ENCODE measurements at regions not wholly inside any gene's neighbourhood (a gene's known extent, or its start where the extent isn't known, plus 50 kb on each side); places are given as distances from the start of the nearest gene placed in this dataset.

DNA sequence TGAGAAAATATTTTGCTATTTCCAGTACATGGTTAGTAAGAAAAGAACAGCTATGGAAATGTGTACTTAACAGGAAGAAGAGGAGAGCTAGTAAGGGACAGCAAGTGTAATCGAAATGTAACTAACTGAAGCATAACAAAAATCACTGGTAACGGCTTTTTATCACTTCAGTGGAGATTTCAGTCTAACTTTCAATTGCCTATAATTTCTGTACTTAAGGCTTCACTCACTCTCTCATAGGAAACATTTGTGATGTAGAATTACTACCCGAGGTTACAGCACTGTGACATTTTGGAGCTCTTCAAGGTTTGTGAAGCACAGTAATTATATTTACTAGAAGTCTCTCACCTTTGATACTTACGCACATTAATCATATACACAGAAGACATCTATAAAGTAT is 1119.1 kb downstream of the AMY1C start:
- Histone ChIP-seq H3K4me1 (no peaks in the 10 kb centered on the region), H3K27me3 (no peaks in the 10 kb centered on the region), H3K27ac (no peak overlapping the region), H3K9me3 (no peaks in the 10 kb centered on the region), H3K36me3 (ENCODE audit: low read depth, missing control alignments) (no peaks in the 10 kb centered on the region), H3K4me3 (no peak overlapping the region)
- 65 to 71% methylated on average over 4 of the region's 4 CpGs for WGBS, 2 donors
- TF ChIP-seq POLR2A (IDR thresholded peaks at IDR 0.05) = no peak
- TF ChIP-seq, protein P1, sequence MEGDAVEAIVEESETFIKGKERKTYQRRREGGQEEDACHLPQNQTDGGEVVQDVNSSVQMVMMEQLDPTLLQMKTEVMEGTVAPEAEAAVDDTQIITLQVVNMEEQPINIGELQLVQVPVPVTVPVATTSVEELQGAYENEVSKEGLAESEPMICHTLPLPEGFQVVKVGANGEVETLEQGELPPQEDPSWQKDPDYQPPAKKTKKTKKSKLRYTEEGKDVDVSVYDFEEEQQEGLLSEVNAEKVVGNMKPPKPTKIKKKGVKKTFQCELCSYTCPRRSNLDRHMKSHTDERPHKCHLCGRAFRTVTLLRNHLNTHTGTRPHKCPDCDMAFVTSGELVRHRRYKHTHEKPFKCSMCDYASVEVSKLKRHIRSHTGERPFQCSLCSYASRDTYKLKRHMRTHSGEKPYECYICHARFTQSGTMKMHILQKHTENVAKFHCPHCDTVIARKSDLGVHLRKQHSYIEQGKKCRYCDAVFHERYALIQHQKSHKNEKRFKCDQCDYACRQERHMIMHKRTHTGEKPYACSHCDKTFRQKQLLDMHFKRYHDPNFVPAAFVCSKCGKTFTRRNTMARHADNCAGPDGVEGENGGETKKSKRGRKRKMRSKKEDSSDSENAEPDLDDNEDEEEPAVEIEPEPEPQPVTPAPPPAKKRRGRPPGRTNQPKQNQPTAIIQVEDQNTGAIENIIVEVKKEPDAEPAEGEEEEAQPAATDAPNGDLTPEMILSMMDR (IDR thresholded peaks at IDR 0.05) = no peak
- DNase-seq = no peak
- intact Hi-C loops (cut with DNase I; ENCODE audit: low total_unique reads) = no loop called here

DNA sequence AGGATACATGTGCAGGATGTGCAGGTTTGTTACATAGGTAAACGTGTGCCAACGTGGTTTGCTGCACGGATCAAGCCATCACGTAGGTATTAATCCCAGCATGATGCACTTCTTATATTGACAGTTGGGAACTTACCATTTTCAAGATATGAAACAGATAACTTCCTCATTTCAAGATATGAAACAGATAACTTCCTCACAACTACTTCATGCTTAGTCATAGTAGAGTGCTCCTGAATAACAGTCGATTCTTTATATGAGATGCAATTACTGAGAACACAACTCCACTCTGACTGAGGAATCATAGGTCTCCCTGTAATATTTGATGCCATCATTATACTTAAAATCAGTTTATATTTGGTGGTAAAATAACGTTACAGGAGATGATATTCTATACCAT is 1124.3 kb downstream of the AMY1C start:
- Histone ChIP-seq H3K36me3 (ENCODE audit: low read depth, missing control alignments) (no peaks in the 10 kb centered on the region), H3K4me1 (no peaks in the 10 kb centered on the region), H3K27ac (no peak overlapping the region), H3K4me3 (no peak overlapping the region), H3K9me3 (no peaks in the 10 kb centered on the region), H3K27me3 (no peaks in the 10 kb centered on the region)
- 82 to 86% methylated on average over 6 of the region's 6 CpGs for WGBS, 2 donors
- intact Hi-C loops (cut with DNase I; ENCODE audit: low total_unique reads) = no loop called here
- TF ChIP-seq, protein P1 (IDR thresholded peaks at IDR 0.05) = no peak
- no peak for TF ChIP-seq POLR2A (IDR thresholded peaks at IDR 0.05)
- no peak for DNase-seq

DNA sequence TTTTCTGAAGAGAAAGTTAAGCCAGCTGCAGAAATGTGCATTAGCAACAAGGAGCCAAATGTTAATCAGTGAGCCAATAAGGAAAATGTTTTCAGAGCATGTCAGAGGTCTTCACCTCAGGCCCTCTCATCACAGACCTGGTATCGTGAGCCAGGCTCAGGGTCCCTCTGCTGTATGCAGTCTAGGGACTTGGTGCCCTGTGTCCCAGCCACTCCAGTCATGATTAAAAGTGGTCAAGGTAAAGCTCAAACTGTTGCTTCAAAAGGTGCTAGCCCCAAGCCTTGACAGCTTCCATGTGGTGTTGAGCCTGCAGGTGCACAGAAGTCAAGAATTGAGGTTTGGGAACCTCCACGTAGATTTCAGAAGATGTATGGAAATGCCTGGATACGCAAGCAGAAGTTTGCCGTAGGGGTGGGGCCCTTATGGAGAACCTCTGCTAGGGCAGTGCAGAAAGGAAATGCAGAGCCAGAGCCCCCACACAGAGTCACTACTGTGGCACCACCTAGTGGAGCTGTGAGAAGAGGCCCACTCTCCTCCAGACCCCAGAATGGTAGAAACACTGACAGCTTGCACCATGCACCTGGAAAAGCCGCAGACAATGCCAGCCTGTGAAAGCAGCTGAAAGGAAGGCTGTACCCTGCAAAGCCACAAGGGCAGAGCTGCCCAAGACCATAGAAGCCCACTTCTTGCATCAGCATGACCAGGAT is 1128.7 kb downstream of the AMY1C start:
- intact Hi-C loops (cut with DNase I; ENCODE audit: low total_unique reads) = no loop called here
- H3K36me3 ChIP-seq (ENCODE audit: low read depth, missing control alignments) = no peaks in the 10 kb centered on the region
- no peak overlapping the region for H3K27ac ChIP-seq
- no peak for TF ChIP-seq POLR2A (IDR thresholded peaks at IDR 0.05)
- TF ChIP-seq, protein P1 (IDR thresholded peaks at IDR 0.05) = no peak
- no peak for DNase-seq
- H3K4me1 ChIP-seq = no peaks in the 10 kb centered on the region
- H3K4me3 ChIP-seq = no peak overlapping the region
- no peaks in the 10 kb centered on the region for H3K9me3 ChIP-seq
- H3K27me3 ChIP-seq = no peaks in the 10 kb centered on the region
- 48 to 63% methylated on average over 4 to 5 of the region's 5 CpGs for WGBS, 2 donors

DNA sequence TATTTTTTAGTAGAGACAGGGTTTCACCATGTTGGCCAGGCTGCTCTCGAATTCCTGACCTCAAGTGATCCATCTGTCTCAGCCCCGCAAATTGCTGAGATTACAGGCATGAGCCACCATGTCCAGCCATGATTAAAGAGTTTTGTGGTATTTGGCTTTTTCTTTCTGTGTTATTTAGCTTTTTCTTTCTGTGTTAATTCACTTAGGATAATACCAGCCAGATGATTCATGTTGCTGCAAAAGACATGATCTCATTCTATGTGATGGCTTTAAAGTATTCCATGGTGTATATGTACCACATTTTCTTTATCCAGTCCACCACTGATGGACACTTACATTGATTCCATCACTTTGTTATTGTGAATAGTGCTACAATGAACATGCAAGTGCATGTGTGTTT is 1135.2 kb downstream of the AMY1C start:
- 48 to 56% methylated on average over 2 of the region's 2 CpGs for WGBS, 2 donors
- peak overlapping the region in 1 of 2 donors; percentile 9 for H3K27ac ChIP-seq
- TF ChIP-seq, protein P1 (IDR thresholded peaks at IDR 0.05) = no peak
- TF ChIP-seq POLR2A (IDR thresholded peaks at IDR 0.05) = no peak
- no peak overlapping the region for H3K4me3 ChIP-seq
- H3K9me3 ChIP-seq = no peaks in the 10 kb centered on the region
- no peaks in the 10 kb centered on the region for H3K27me3 ChIP-seq
- DNase-seq = no peak
- no peaks in the 10 kb centered on the region for H3K4me1 ChIP-seq
- no peaks in the 10 kb centered on the region for H3K36me3 ChIP-seq (ENCODE audit: low read depth, missing control alignments)
- intact Hi-C loops (cut with DNase I; ENCODE audit: low total_unique reads) = no loop called here

DNA sequence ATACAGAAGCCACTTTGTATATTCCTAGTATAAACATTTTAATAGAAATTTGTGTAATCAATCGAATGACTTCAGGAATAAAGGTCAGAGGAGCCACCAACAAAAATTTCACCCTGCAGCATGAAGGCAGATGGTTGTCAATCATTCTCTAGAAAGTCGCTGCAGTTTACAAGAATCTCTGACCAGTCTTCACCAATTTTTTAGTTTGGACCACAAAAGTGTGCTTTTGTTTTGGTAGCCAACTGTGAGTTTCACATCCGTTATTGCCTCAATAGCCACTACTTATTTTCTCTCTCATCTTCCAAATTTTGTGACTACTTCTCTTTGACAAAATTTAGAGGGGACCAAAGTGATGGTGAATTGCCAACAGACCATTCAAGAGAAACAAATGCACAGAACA is 1155.6 kb downstream of the AMY1C start:
- intact Hi-C loops (cut with DNase I; ENCODE audit: low total_unique reads) = no loop called here

More for the DNA sequence above, 1155.6 kb downstream of the AMY1C start:
- no peak for DNase-seq
- Histone ChIP-seq H3K36me3 (ENCODE audit: low read depth, missing control alignments) (no peaks in the 10 kb centered on the region), H3K4me1 (no peaks in the 10 kb centered on the region), H3K4me3 (no peak overlapping the region), H3K27me3 (no peaks in the 10 kb centered on the region), H3K27ac (no peak overlapping the region), H3K9me3 (no peaks in the 10 kb centered on the region)
- 68 to 72% methylated on average over 3 of the region's 3 CpGs for WGBS, 2 donors
- no peak for TF ChIP-seq POLR2A (IDR thresholded peaks at IDR 0.05)

Data from testis (tissue), 2 donors.